HepG2 (cell line): ENCODE measurements at regions not wholly inside any gene's neighbourhood (a gene's known extent, or its start where the extent isn't known, plus 50 kb on each side); places are given as distances from the start of the nearest gene placed in this dataset.

Experiments used
- CEBPB ChIP-seq: IDR thresholded peaks from 2 replicates; pipeline ENCODE4 v1.6.1; 2011; ENCODE audit warnings: low read depth, low read length, improper control_type of control experiment, borderline replicate concordance
- E2F2 ChIP-seq: sonication (generic); formaldehyde crosslinking; IDR thresholded peaks from 2 replicates; pipeline ENCODE4 v1.4.0; 2020; ENCODE audit warnings: missing genetic modification reagents, borderline replicate concordance
- HDAC6 ChIP-seq: fragments of 200-600 bp; sonication (generic); IDR thresholded peaks from 2 replicates; pipeline ENCODE4 v1.7.0; 2017; ENCODE audit warnings: mild to moderate bottlenecking, antibody characterized with exemption, low read length, low read depth
- HMGXB4 ChIP-seq, 2 experiments: sonication (generic) in 1 of 2; formaldehyde crosslinking in 1 of 2; IDR thresholded peaks; 2 replicates each; pipeline versions ENCODE4 v1.4.0 to v1.6.1; 2018 to 2020; ENCODE audit warnings: missing genetic modification reagents in 2 of 2, borderline replicate concordance in 1 of 2, low read depth in 1 of 2, mild to moderate bottlenecking in 1 of 2, missing biosample characterization in 1 of 2
- ISL2 ChIP-seq: sonication (generic); formaldehyde crosslinking; IDR thresholded peaks from 2 replicates; pipeline ENCODE4 v1.5.0; 2020; ENCODE audit warnings: missing genetic modification reagents
- ONECUT2 ChIP-seq: sonication (generic); formaldehyde crosslinking; IDR thresholded peaks from 2 replicates; pipeline ENCODE4 v1.4.0; 2020; ENCODE audit warnings: missing genetic modification reagents
- RARA ChIP-seq: IDR thresholded peaks from 2 replicates; pipeline ENCODE4 v1.6.1; 2016; ENCODE audit warnings: missing genetic modification reagents, missing compliant biosample characterization
- ZFP36 ChIP-seq: fragments of 150-350 bp; IDR thresholded peaks from 2 replicates; pipeline ENCODE4 v1.6.1; 2018; ENCODE audit warnings: borderline replicate concordance, low read length, low read depth; ENCODE audit not compliant: partially characterized antibody
- ZNF414 ChIP-seq: sonication (generic); formaldehyde crosslinking; IDR thresholded peaks from 2 replicates; pipeline ENCODE4 v1.5.0; 2020; ENCODE audit warnings: missing genetic modification reagents
- ZNF782 ChIP-seq: sonication (generic); formaldehyde crosslinking; IDR thresholded peaks from 2 replicates; pipeline ENCODE4 v1.4.0; 2020; ENCODE audit warnings: missing genetic modification reagents, mild to moderate bottlenecking, borderline replicate concordance
- ZSCAN25 ChIP-seq: sonication (generic); formaldehyde crosslinking; IDR thresholded peaks from 2 replicates; pipeline ENCODE4 v1.8.0; 2022; ENCODE audit warnings: mild to moderate bottlenecking, missing genetic modification reagents
- TF ChIP-seq, protein P1 (sequence below): sonication (generic); formaldehyde crosslinking; IDR thresholded peaks from 2 replicates; pipeline ENCODE4 v1.5.0; 2020; ENCODE audit warnings: mild to moderate bottlenecking, missing genetic modification reagents, moderate library complexity
- TF ChIP-seq, protein P2 (sequence below): sonication (generic); formaldehyde crosslinking; IDR thresholded peaks from 2 replicates; pipeline ENCODE4 v1.4.0; 2020; ENCODE audit warnings: missing genetic modification reagents
- TF ChIP-seq, protein P3 (sequence below): IDR thresholded peaks from 2 replicates; pipeline ENCODE4 v1.4.0; 2020; ENCODE audit warnings: mild to moderate bottlenecking, missing genetic modification reagents

DNA sequence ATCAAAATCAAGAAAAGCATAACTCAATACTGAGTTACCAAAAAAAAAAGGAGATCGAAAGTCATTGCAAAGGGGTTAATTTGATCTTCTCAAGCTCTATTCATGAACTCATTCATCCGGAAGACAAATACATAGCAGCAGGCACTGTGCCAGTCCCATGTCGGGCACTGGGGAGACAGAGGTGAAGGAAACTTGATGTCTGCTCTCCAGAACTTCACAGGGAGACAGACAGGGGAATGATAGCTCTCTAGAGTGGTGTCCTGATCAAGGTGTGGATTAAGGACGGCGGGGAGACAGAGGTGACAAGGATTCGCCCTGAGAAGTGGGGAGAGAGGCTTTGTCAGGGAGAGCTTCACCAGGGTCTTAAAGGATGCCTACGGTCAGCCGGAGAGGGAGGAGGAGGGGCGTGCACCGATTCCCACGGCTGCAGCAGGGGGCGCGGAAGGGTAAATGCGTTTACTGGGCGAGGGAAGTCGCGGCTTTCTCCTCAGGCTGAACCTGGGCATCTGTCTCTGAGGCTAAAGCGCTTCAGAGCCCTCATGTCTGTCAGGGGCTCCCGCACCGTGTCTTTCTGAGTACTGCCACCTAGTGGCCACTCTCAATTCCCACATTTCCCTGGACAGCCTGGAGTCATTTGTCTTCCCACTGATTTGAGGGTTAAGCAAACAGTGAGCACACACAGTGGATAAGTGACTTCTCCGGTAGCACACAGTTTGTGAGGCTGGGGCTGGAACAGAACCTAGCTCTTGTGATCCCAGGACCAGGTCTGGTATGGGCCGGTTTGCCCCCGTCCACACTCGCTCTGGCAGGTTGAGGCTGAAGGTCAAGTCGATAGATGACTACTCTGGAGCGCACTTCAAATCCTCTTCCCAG is 152.8 kb downstream of the TENT5C start (continued):
- TF ChIP-seq, protein P1, sequence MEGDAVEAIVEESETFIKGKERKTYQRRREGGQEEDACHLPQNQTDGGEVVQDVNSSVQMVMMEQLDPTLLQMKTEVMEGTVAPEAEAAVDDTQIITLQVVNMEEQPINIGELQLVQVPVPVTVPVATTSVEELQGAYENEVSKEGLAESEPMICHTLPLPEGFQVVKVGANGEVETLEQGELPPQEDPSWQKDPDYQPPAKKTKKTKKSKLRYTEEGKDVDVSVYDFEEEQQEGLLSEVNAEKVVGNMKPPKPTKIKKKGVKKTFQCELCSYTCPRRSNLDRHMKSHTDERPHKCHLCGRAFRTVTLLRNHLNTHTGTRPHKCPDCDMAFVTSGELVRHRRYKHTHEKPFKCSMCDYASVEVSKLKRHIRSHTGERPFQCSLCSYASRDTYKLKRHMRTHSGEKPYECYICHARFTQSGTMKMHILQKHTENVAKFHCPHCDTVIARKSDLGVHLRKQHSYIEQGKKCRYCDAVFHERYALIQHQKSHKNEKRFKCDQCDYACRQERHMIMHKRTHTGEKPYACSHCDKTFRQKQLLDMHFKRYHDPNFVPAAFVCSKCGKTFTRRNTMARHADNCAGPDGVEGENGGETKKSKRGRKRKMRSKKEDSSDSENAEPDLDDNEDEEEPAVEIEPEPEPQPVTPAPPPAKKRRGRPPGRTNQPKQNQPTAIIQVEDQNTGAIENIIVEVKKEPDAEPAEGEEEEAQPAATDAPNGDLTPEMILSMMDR (CRISPR knock-in tag), result peak; percentile 92
- TF ChIP-seq, protein P2, sequence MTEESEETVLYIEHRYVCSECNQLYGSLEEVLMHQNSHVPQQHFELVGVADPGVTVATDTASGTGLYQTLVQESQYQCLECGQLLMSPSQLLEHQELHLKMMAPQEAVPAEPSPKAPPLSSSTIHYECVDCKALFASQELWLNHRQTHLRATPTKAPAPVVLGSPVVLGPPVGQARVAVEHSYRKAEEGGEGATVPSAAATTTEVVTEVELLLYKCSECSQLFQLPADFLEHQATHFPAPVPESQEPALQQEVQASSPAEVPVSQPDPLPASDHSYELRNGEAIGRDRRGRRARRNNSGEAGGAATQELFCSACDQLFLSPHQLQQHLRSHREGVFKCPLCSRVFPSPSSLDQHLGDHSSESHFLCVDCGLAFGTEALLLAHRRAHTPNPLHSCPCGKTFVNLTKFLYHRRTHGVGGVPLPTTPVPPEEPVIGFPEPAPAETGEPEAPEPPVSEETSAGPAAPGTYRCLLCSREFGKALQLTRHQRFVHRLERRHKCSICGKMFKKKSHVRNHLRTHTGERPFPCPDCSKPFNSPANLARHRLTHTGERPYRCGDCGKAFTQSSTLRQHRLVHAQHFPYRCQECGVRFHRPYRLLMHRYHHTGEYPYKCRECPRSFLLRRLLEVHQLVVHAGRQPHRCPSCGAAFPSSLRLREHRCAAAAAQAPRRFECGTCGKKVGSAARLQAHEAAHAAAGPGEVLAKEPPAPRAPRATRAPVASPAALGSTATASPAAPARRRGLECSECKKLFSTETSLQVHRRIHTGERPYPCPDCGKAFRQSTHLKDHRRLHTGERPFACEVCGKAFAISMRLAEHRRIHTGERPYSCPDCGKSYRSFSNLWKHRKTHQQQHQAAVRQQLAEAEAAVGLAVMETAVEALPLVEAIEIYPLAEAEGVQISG, result peak; percentile 52; the same call in 1 of the 2 replicates
- TF ChIP-seq, protein P3, sequence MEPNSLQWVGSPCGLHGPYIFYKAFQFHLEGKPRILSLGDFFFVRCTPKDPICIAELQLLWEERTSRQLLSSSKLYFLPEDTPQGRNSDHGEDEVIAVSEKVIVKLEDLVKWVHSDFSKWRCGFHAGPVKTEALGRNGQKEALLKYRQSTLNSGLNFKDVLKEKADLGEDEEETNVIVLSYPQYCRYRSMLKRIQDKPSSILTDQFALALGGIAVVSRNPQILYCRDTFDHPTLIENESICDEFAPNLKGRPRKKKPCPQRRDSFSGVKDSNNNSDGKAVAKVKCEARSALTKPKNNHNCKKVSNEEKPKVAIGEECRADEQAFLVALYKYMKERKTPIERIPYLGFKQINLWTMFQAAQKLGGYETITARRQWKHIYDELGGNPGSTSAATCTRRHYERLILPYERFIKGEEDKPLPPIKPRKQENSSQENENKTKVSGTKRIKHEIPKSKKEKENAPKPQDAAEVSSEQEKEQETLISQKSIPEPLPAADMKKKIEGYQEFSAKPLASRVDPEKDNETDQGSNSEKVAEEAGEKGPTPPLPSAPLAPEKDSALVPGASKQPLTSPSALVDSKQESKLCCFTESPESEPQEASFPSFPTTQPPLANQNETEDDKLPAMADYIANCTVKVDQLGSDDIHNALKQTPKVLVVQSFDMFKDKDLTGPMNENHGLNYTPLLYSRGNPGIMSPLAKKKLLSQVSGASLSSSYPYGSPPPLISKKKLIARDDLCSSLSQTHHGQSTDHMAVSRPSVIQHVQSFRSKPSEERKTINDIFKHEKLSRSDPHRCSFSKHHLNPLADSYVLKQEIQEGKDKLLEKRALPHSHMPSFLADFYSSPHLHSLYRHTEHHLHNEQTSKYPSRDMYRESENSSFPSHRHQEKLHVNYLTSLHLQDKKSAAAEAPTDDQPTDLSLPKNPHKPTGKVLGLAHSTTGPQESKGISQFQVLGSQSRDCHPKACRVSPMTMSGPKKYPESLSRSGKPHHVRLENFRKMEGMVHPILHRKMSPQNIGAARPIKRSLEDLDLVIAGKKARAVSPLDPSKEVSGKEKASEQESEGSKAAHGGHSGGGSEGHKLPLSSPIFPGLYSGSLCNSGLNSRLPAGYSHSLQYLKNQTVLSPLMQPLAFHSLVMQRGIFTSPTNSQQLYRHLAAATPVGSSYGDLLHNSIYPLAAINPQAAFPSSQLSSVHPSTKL (CRISPR knock-in tag), result peak; percentile 20; the same call in 1 of the 2 replicates
- 0 out of 2 replicates have a peak, but pooled peaks have one; percentile 3 for TF ChIP-seq CEBPB
- peak; percentile 8 for TF ChIP-seq ZFP36
- TF ChIP-seq ISL2 (CRISPR knock-in tag), result 0 out of 2 replicates have a peak, but pooled peaks have one; percentile 22
- peak; percentile 45 to 51; a peak in 2 of 4 replicates for TF ChIP-seq HMGXB4 (CRISPR knock-in tag; IDR thresholded peaks at IDR 0.05; ENCODE audit: borderline replicate concordance in 1 of 2, low read depth in 1 of 2)
- peak; percentile 40; the same call in 1 of the 2 replicates for TF ChIP-seq ZSCAN25 (CRISPR knock-in tag)
- no peak for TF ChIP-seq ONECUT2 (CRISPR knock-in tag)
- no peak for TF ChIP-seq ZNF782
- 0 out of 2 replicates have a peak, but pooled peaks have one; percentile 16 for TF ChIP-seq RARA (CRISPR knock-in tag)
- no peak for TF ChIP-seq ZNF414 (CRISPR knock-in tag)
- 0 out of 2 replicates have a peak, but pooled peaks have one; percentile 13 for TF ChIP-seq E2F2
- TF ChIP-seq HDAC6, result no peak
